H9 (cell line): ENCODE measurements at regions not wholly inside any gene's neighbourhood (a gene's known extent, or its start where the extent isn't known, plus 50 kb on each side); places are given as distances from the start of the nearest gene placed in this dataset.

Source experiments
- DNase-seq: peaks from one replicate; pipeline ENCODE4 v3.0.0-alpha.2; 2017
- H2AFZ ChIP-seq: one replicate; pipeline ENCODE4 v1.6.1; 2013; ENCODE audit warnings: mild to moderate bottlenecking, low read length, control low read depth, moderate library complexity
- H2AK5ac ChIP-seq: 2 replicates; pipeline ENCODE4 v1.6.1; 2013; ENCODE audit warnings: low read length, control low read depth, mixed read lengths; ENCODE audit not compliant: insufficient read length
- H2BK120ac ChIP-seq: one replicate; pipeline ENCODE4 v1.6.1; 2013; ENCODE audit warnings: low read depth, mild to moderate bottlenecking, low read length, control low read depth, inconsistent platforms; ENCODE audit not compliant: poor library complexity, severe bottlenecking
- H2BK12ac ChIP-seq: 2 replicates; pipeline ENCODE4 v1.6.1; 2013; ENCODE audit warnings: low read length, control low read depth, mixed read lengths, low read depth; ENCODE audit not compliant: insufficient read length
- H2BK15ac ChIP-seq: 2 replicates; pipeline ENCODE4 v1.6.1; 2013; ENCODE audit warnings: low read depth, low read length, control low read depth
- H2BK20ac ChIP-seq: one replicate; pipeline ENCODE4 v1.6.1; 2013; ENCODE audit warnings: low read depth, mild to moderate bottlenecking, low read length, control low read depth, inconsistent platforms; ENCODE audit not compliant: poor library complexity, severe bottlenecking
- H2BK5ac ChIP-seq: 2 replicates; pipeline ENCODE4 v1.6.1; 2013; ENCODE audit warnings: low read length, control low read depth, mixed read lengths; ENCODE audit not compliant: insufficient read length
- H3K14ac ChIP-seq: 2 replicates; pipeline ENCODE4 v1.6.1; 2013; ENCODE audit warnings: low read length, control low read depth; ENCODE audit not compliant: insufficient read depth
- H3K18ac ChIP-seq: 2 replicates; pipeline ENCODE4 v1.6.1; 2013; ENCODE audit warnings: low read depth, mild to moderate bottlenecking, mixed read lengths, low read length, control low read depth; ENCODE audit not compliant: insufficient read length
- H3K23ac ChIP-seq: 2 replicates; pipeline ENCODE4 v1.6.1; 2013; ENCODE audit warnings: low read length, control low read depth, mixed read lengths, low read depth; ENCODE audit not compliant: insufficient read length
- H3K23me2 ChIP-seq: 2 replicates; pipeline ENCODE4 v1.6.1; 2013; ENCODE audit warnings: low read depth, mild to moderate bottlenecking, mixed read lengths, low read length, control low read depth; ENCODE audit not compliant: insufficient read length, poor library complexity, severe bottlenecking
- H3K27ac ChIP-seq: 2 replicates; pipeline ENCODE4 v1.5.1; 2013; ENCODE audit warnings: low read length, control low read depth, mixed read lengths, low read depth; ENCODE audit not compliant: insufficient read length
- H3K27me3 ChIP-seq: 2 replicates; pipeline ENCODE4 v1.6.1; 2013; ENCODE audit warnings: low read length, control low read depth, inconsistent platforms; ENCODE audit not compliant: insufficient read depth
- H3K4ac ChIP-seq: 2 replicates; pipeline ENCODE4 v1.6.1; 2013; ENCODE audit warnings: low read depth, mild to moderate bottlenecking, control low read depth, inconsistent platforms, low read length, moderate library complexity
- H3K4me1 ChIP-seq: 2 replicates; pipeline ENCODE4 v1.6.1; 2013; ENCODE audit warnings: low read length, control low read depth, inconsistent platforms; ENCODE audit not compliant: insufficient read depth
- H3K4me2 ChIP-seq: 2 replicates; pipeline ENCODE4 v1.6.1; 2013; ENCODE audit warnings: low read length, control low read depth, mixed read lengths; ENCODE audit not compliant: insufficient read length, insufficient read depth
- H3K56ac ChIP-seq: 2 replicates; pipeline ENCODE4 v1.6.1; 2013; ENCODE audit warnings: low read depth, mild to moderate bottlenecking, mixed read lengths, low read length, control low read depth; ENCODE audit not compliant: insufficient read length
- H3K79me1 ChIP-seq: 2 replicates; pipeline ENCODE4 v1.6.1; 2013; ENCODE audit warnings: low read depth, mild to moderate bottlenecking, moderate library complexity, low read length, control low read depth, inconsistent platforms; ENCODE audit not compliant: insufficient read depth, poor library complexity, severe bottlenecking
- H3K79me2 ChIP-seq: 2 replicates; pipeline ENCODE4 v1.6.1; 2013; ENCODE audit warnings: low read length, control low read depth, inconsistent platforms; ENCODE audit not compliant: insufficient read depth
- H3K9ac ChIP-seq: 2 replicates; pipeline ENCODE4 v1.6.1; 2013; ENCODE audit warnings: low read length, control low read depth, mixed read lengths; ENCODE audit not compliant: insufficient read length; ENCODE audit errors: extremely low read depth
- H3K9me3 ChIP-seq: one replicate; pipeline ENCODE4 v1.6.1; 2013; ENCODE audit warnings: low read depth, low read length, inconsistent platforms; ENCODE audit not compliant: control insufficient read depth
- H3T11ph ChIP-seq: one replicate; pipeline ENCODE4 v1.6.1; 2013; ENCODE audit warnings: mild to moderate bottlenecking, low read length, control low read depth, inconsistent platforms
- H4K20me1 ChIP-seq: one replicate; pipeline ENCODE4 v1.6.1; 2013; ENCODE audit not compliant: control insufficient read depth, insufficient read length, insufficient read depth
- H4K5ac ChIP-seq: 2 replicates; pipeline ENCODE4 v1.6.1; 2013; ENCODE audit warnings: low read depth, mild to moderate bottlenecking, mixed read lengths, low read length, control low read depth; ENCODE audit not compliant: insufficient read length
- H4K8ac ChIP-seq: replicated peaks from 2 replicates; pipeline ENCODE4 v1.6.1; 2013; ENCODE audit warnings: low read length, control low read depth, mixed read lengths, low read depth; ENCODE audit not compliant: insufficient read length
- H4K91ac ChIP-seq: 2 replicates; pipeline ENCODE4 v1.6.1; 2013; ENCODE audit warnings: low read depth, mild to moderate bottlenecking, moderate library complexity, mixed read lengths, low read length, control low read depth; ENCODE audit not compliant: insufficient read length
- H3K27ac Mint-ChIP-seq, 3 experiments: 2 replicates in 2 of 3; 3 replicates in 1 of 3; pipeline ENCODE4 v1.8.0; 2020 to 2021; ENCODE audit warnings: mixed read lengths in 3 of 3, mild to moderate bottlenecking in 1 of 3, moderate library complexity in 1 of 3
- H3K27me3 Mint-ChIP-seq: 2 replicates; pipeline ENCODE4 v1.8.0; 2021; ENCODE audit warnings: low read depth, mild to moderate bottlenecking, moderate library complexity, mixed read lengths
- H3K36me3 Mint-ChIP-seq, 3 experiments: 2 replicates in 2 of 3; 3 replicates in 1 of 3; pipeline ENCODE4 v1.8.0; 2020 to 2021; ENCODE audit warnings: low read depth in 3 of 3, mixed read lengths in 3 of 3; ENCODE audit not compliant: insufficient read depth in 1 of 3
- H3K4me1 Mint-ChIP-seq, 2 experiments: 2 replicates each; pipeline ENCODE4 v1.8.0; 2020; ENCODE audit warnings: mixed read lengths in 2 of 2
- H3K4me3 Mint-ChIP-seq, 2 experiments: 2 replicates in 1 of 2; 3 replicates in 1 of 2; pipeline ENCODE4 v1.8.0; 2020 to 2021; ENCODE audit warnings: mild to moderate bottlenecking in 2 of 2, mixed read lengths in 2 of 2, moderate library complexity in 1 of 2
- H3K9me3 Mint-ChIP-seq, 2 experiments: 2 replicates in 1 of 2; 3 replicates in 1 of 2; pipeline ENCODE4 v1.8.0; 2020; ENCODE audit warnings: mild to moderate bottlenecking in 2 of 2, mixed read lengths in 2 of 2, moderate library complexity in 1 of 2
- CTCF ChIP-seq: fragments of 200-600 bp; sonication (generic); conservative IDR thresholded peaks from 3 replicates; pipeline ENCODE4 v1.8.0; 2021; ENCODE audit warnings: antibody characterized with exemption, mild to moderate bottlenecking
- WGBS: extraction: QIAGEN DNeasy Blood & Tissue Kit; methylation state at CpG from one replicate; pipeline ENCODE4 v1.1.7; 2013; ENCODE audit warnings: missing lambda C conversion rate, low lambda C conversion rate, mixed read lengths; ENCODE audit not compliant: insufficient read length; ENCODE audit errors: extremely low coverage; 5-methylcytosine and 5-hydroxymethylcytosine counted together

GRCh38 chr10:31607481-31607880 is 288.5 kb downstream of the ZEB1 start:
- no peak overlapping the region for H3K4ac ChIP-seq
- no peaks in the 10 kb centered on the region for H4K20me1 ChIP-seq
- no peak overlapping the region for H2BK12ac ChIP-seq
- H3K56ac ChIP-seq: no peak overlapping the region
- no peak overlapping the region for H4K91ac ChIP-seq
- no peak overlapping the region for H2AFZ ChIP-seq
- H3K4me1 ChIP-seq: no peaks in the 10 kb centered on the region
- H4K8ac ChIP-seq: no peak overlapping the region
- Mint-ChIP-seq H3K36me3 (peaks cover 0 to 2% (median 0%) of the 10 kb centered on the region in 3 experiments; a peak in 1 of 7 replicates), H3K4me1 (peaks cover 7 to 10% of the 10 kb centered on the region in 2 experiments), H3K9me3 (no peaks in the 10 kb centered on the region), H3K27ac (no peak overlapping the region), H3K4me3 (no peak overlapping the region), H3K27me3 (peaks cover 1% of the 10 kb centered on the region)
- no peak overlapping the region for H4K5ac ChIP-seq
- no CpG with 5 or more reads among the region's 3 CpGs for WGBS
- no peak overlapping the region for H2AK5ac ChIP-seq
- no peak overlapping the region for H3K9ac ChIP-seq
- no peak for DNase-seq
- H2BK120ac ChIP-seq: no peak overlapping the region
- H3K14ac ChIP-seq: no peak overlapping the region
- no peak for TF ChIP-seq CTCF
- H2BK15ac ChIP-seq: no peak overlapping the region
- no peaks in the 10 kb centered on the region for H3K79me1 ChIP-seq
- no peak overlapping the region for H2BK5ac ChIP-seq
- H2BK20ac ChIP-seq: no peak overlapping the region
- H3K27me3 ChIP-seq: no peaks in the 10 kb centered on the region
- H3K79me2 ChIP-seq: no peaks in the 10 kb centered on the region
- H3K9me3 ChIP-seq: no peaks in the 10 kb centered on the region
- H3K23ac ChIP-seq: no peak overlapping the region
- no peak overlapping the region for H3T11ph ChIP-seq
- H3K18ac ChIP-seq: no peak overlapping the region
- H3K4me2 ChIP-seq: no peak overlapping the region
- no peak overlapping the region for H3K27ac ChIP-seq
- H3K23me2 ChIP-seq: no peaks in the 10 kb centered on the region
